ENCODE measurements at regions not wholly inside any gene's neighbourhood (a gene's known extent, or its start where the extent isn't known, plus 50 kb on each side); places are given as distances from the start of the nearest gene placed in this dataset.

GRCh38 chr5:109529987-109530386 is 120.2 kb upstream of the PJA2 start:
- no peak for DNase-seq

- DNase-seq, result peak; percentile 23
Measured at GRCh38 chr5:109529520-109529919, 119.7 kb upstream of the PJA2 start.

- DNase-seq, result no peak
Measured at GRCh38 chr5:109524555-109524954, 114.8 kb upstream of the PJA2 start.

- DNase-seq, result no peak
Measured at GRCh38 chr5:109524026-109524425, 114.3 kb upstream of the PJA2 start.

- no peak for DNase-seq
Measured at GRCh38 chr5:109522404-109522803, 112.6 kb upstream of the PJA2 start.

GRCh38 chr5:109519416-109519815 is 109.6 kb upstream of the PJA2 start:
- DNase-seq, result no peak

GRCh38 chr5:109516390-109516789 is 106.6 kb upstream of the PJA2 start:
- DNase-seq, result peak; percentile 42

- DNase-seq, result no peak
Measured at GRCh38 chr5:109511980-109512734, 102.4 kb upstream of the PJA2 start.

- DNase-seq, result no peak
Measured at GRCh38 chr5:109506556-109506955, 96.8 kb upstream of the PJA2 start.

- DNase-seq, result no peak
Measured at GRCh38 chr5:109496112-109496511, 86.3 kb upstream of the PJA2 start.

- no peak for DNase-seq
Measured at GRCh38 chr5:109487753-109488420, 78.1 kb upstream of the PJA2 start.

GRCh38 chr5:109486200-109486804 is 76.5 kb upstream of the PJA2 start:
- no peak for DNase-seq

GRCh38 chr5:109485030-109485429 is 75.3 kb upstream of the PJA2 start:
- DNase-seq, result peak; percentile 5

- DNase-seq, result no peak
Measured at GRCh38 chr5:109484597-109484996, 74.8 kb upstream of the PJA2 start.

GRCh38 chr5:109483395-109483971 is 73.7 kb upstream of the PJA2 start:
- no peak for DNase-seq

- no peak for DNase-seq
Measured at GRCh38 chr5:109482748-109483147, 73.0 kb upstream of the PJA2 start.

- peak; percentile 22 for DNase-seq
Measured at GRCh38 chr5:109479260-109479860, 69.6 kb upstream of the PJA2 start.

GRCh38 chr5:109478830-109479229 is 69.1 kb upstream of the PJA2 start:
- no peak for DNase-seq

GRCh38 chr5:109476292-109476691 is 66.5 kb upstream of the PJA2 start:
- no peak for DNase-seq

- DNase-seq, result no peak
Measured at GRCh38 chr5:109469896-109470662, 60.3 kb upstream of the PJA2 start.

- peak; percentile 95 for DNase-seq
Measured at GRCh38 chr5:109468737-109469420, 59.1 kb upstream of the PJA2 start.

GRCh38 chr5:109468288-109468676 is 58.5 kb upstream of the PJA2 start:
- DNase-seq, result no peak

All from fibroblast of skin of scalp (primary cell).